SK-N-SH (cell line): ENCODE measurements at regions not wholly inside any gene's neighbourhood (a gene's known extent, or its start where the extent isn't known, plus 50 kb on each side); places are given as distances from the start of the nearest gene placed in this dataset.

Experiments used
- CTCF ChIA-PET: fragments of 300-600, 350-600 bp; formaldehyde crosslinking; extraction: SDS; loops from one replicate; lab custom pipeline; 2021; lab: Yijun Ruan, JAX
- POLR2A ChIA-PET: fragments of 350-600 bp; sonication (Branson Sonifier 250); formaldehyde crosslinking; extraction: SDS; loops from one replicate; lab custom pipeline; 2020; ENCODE audit warnings: antibody characterized with exemption, inconsistent platforms; lab: Yijun Ruan, JAX
- DNase-seq: peaks from one replicate; pipeline ENCODE4 v3.0.0; 2012
- H2AFZ ChIP-seq: fragments of 200-600 bp; sonication (generic); 2 replicates; pipeline ENCODE4 v1.8.1; 2016; ENCODE audit warnings: antibody characterized with exemption, mild to moderate bottlenecking, low read depth
- H3F3A ChIP-seq: fragments of 200-600 bp; sonication (generic); replicated peaks from 2 replicates; pipeline ENCODE3; 2016; ENCODE audit warnings: antibody characterized with exemption, mild to moderate bottlenecking; ENCODE audit not compliant: insufficient read depth
- H3K27ac ChIP-seq, 2 experiments: fragments of 200-500 bp in 1 of 2; fragments of 200-600 bp in 1 of 2; sonication (Bioruptor generic) in 1 of 2; sonication (generic), shearing (Covaris generic) in 1 of 2; 2 replicates each; pipeline versions ENCODE4 v1.5.1 to v1.6.1; 2014 to 2016; ENCODE audit warnings: low read depth in 2 of 2, inconsistent platforms in 1 of 2, low read length in 1 of 2, mild to moderate bottlenecking in 1 of 2, mixed read lengths in 1 of 2
- H3K27me3 ChIP-seq: fragments of 200-600 bp; sonication (generic), shearing (Covaris generic); 2 replicates; pipeline ENCODE4 v1.6.1; 2016; ENCODE audit warnings: mixed run types; ENCODE audit not compliant: insufficient read depth
- H3K36me3 ChIP-seq, 2 experiments: fragments of 200-500 bp in 1 of 2; fragments of 200-600 bp in 1 of 2; sonication (Bioruptor generic) in 1 of 2; sonication (generic) in 1 of 2; replicated peaks in 1 of 2; 2 replicates each; pipeline versions ENCODE3 to v1.5.1; 2014 to 2016; ENCODE audit warnings: low read length in 1 of 2, mild to moderate bottlenecking in 1 of 2; ENCODE audit not compliant: insufficient read depth in 2 of 2, control insufficient read depth in 1 of 2
- H3K4me1 ChIP-seq, 2 experiments: fragments of 200-500 bp in 1 of 2; fragments of 200-600 bp in 1 of 2; sonication (Bioruptor generic) in 1 of 2; sonication (generic), shearing (Covaris generic) in 1 of 2; 2 replicates each; pipeline versions ENCODE4 v1.5.1 to v1.6.1; 2014 to 2016; ENCODE audit warnings: low read depth in 1 of 2, low read length in 1 of 2, mixed run types in 1 of 2; ENCODE audit not compliant: insufficient read depth in 2 of 2, control insufficient read depth in 1 of 2
- H3K4me2 ChIP-seq: fragments of 200-600 bp; sonication (generic), shearing (Covaris generic); 2 replicates; pipeline ENCODE4 v1.6.1; 2017; ENCODE audit warnings: mixed run types
- H3K4me3 ChIP-seq, 2 experiments: fragments of 200-500 bp in 1 of 2; fragments of 200-600 bp in 1 of 2; sonication (Bioruptor generic) in 1 of 2; sonication (generic), shearing (Covaris generic) in 1 of 2; 2 replicates each; pipeline versions ENCODE4 v1.5.1 to v1.8.1; 2014 to 2016; ENCODE audit warnings: low read depth in 2 of 2, inconsistent platforms in 1 of 2, low read length in 1 of 2, mild to moderate bottlenecking in 1 of 2, mixed read lengths in 1 of 2, moderate library complexity in 1 of 2
- H3K79me2 ChIP-seq: fragments of 200-600 bp; sonication (generic); 2 replicates; pipeline ENCODE4 v1.8.1; 2017; ENCODE audit warnings: mild to moderate bottlenecking; ENCODE audit not compliant: insufficient read depth
- H3K9ac ChIP-seq: fragments of 200-600 bp; sonication (generic); 2 replicates; pipeline ENCODE4 v1.6.1; 2017; ENCODE audit warnings: mixed run types
- H3K9me2 ChIP-seq: fragments of 200-600 bp; sonication (generic); 2 replicates; pipeline ENCODE4 v1.6.1; 2017; ENCODE audit warnings: mixed run types
- H3K9me3 ChIP-seq: fragments of 200-600 bp; sonication (generic); 2 replicates; pipeline ENCODE4 v1.6.1; 2017; ENCODE audit warnings: mixed run types, mild to moderate bottlenecking, moderate library complexity
- H4K20me1 ChIP-seq: fragments of 200-600 bp; sonication (generic); 2 replicates; pipeline ENCODE4 v1.6.1; 2017; ENCODE audit warnings: mild to moderate bottlenecking, mixed run types; ENCODE audit not compliant: insufficient read depth
- EP300 ChIP-seq, 2 experiments: IDR thresholded peaks; 2 replicates each; pipeline versions ENCODE4 v1.4.0 to v1.6.1; 2012; ENCODE audit warnings: borderline replicate concordance in 1 of 2, low read depth in 1 of 2, low read length in 1 of 2
- EZH2phosphoT487 ChIP-seq: fragments of 200-600 bp; sonication (generic); IDR thresholded peaks from 2 replicates; pipeline ENCODE4 v1.6.1; 2017; ENCODE audit warnings: low read depth, mixed run types, mild to moderate bottlenecking, antibody characterized with exemption, moderate library complexity, borderline replicate concordance
- FOSL2 ChIP-seq: IDR thresholded peaks from 2 replicates; pipeline ENCODE4 v1.4.0; 2012; ENCODE audit warnings: low read depth, mild to moderate bottlenecking, moderate library complexity, borderline replicate concordance
- NFIC ChIP-seq: IDR thresholded peaks from 2 replicates; pipeline ENCODE4 v1.4.0; 2012; ENCODE audit warnings: borderline replicate concordance
- PBX3 ChIP-seq: IDR thresholded peaks from 2 replicates; pipeline ENCODE4; 2012
- REST ChIP-seq: IDR thresholded peaks from 2 replicates; pipeline ENCODE4 v1.6.1; 2012; ENCODE audit warnings: mild to moderate bottlenecking, low read depth, low read length, moderate library complexity
- RFX5 ChIP-seq: IDR thresholded peaks from 2 replicates; pipeline ENCODE4 v1.6.1; 2012; ENCODE audit warnings: mild to moderate bottlenecking, improper control_type of control experiment, low read length
- SIN3A ChIP-seq: IDR thresholded peaks from 2 replicates; pipeline ENCODE4 v1.6.1; 2012; ENCODE audit warnings: low read depth, mild to moderate bottlenecking, low read length, moderate library complexity, borderline replicate concordance
- TAF1 ChIP-seq: IDR thresholded peaks from 2 replicates; pipeline ENCODE4 v1.6.1; 2012; ENCODE audit warnings: low read depth, mild to moderate bottlenecking, low read length, moderate library complexity, borderline replicate concordance
- TEAD4 ChIP-seq: IDR thresholded peaks from 2 replicates; pipeline ENCODE4 v1.4.0; 2012; ENCODE audit warnings: mild to moderate bottlenecking, borderline replicate concordance; ENCODE audit not compliant: insufficient read depth
- USF2 ChIP-seq: fragments of 150-350 bp; IDR thresholded peaks from 2 replicates; pipeline ENCODE4 v1.6.1; 2017; ENCODE audit warnings: antibody characterized with exemption, low read length, low read depth, borderline replicate concordance
- WGBS: methylation state at CpG from one replicate; pipeline ENCODE4 v1.1.6; 2017; ENCODE audit warnings: low lambda C conversion rate; 5-methylcytosine and 5-hydroxymethylcytosine counted together

GRCh38 chr5:154534457-154535050 is 56.5 kb upstream of the HAND1 start:
- Histone ChIP-seq H3K27ac (no peak overlapping the region), H3K9ac (no peak overlapping the region), H3K79me2 (no peaks in the 10 kb centered on the region), H3K9me3 (no peaks in the 10 kb centered on the region), H3K9me2 (no peaks in the 10 kb centered on the region), H4K20me1 (no peaks in the 10 kb centered on the region), H3K27me3 (no peaks in the 10 kb centered on the region), H3K36me3 (no peaks in the 10 kb centered on the region), H3K4me3 (no peak overlapping the region), H2AFZ (no peak overlapping the region), H3F3A (no peaks in the 10 kb centered on the region), H3K4me2 (no peak overlapping the region), H3K4me1 (peaks cover 0 to 3% of the 10 kb centered on the region in 2 experiments; a peak in 1 of 4 replicates)
- WGBS: 65% methylated on average over 12 of the region's 12 CpGs
- TF ChIP-seq FOSL2 (no peak), SIN3A (no peak), TEAD4 (no peak), TAF1 (no peak), USF2 (no peak), RFX5 (no peak), NFIC (no peak), PBX3 (no peak), EP300 (IDR thresholded peaks at IDR 0.05; ENCODE audit: borderline replicate concordance in 1 of 2, low read depth in 1 of 2, low read length in 1 of 2) (no peak), REST (no peak), EZH2phosphoT487 (no peak)
- CTCF ChIA-PET: interaction anchor here (1.4 to 6.8 kb wide), 3 partner anchors 10 to 15 kb away, joined by 3 to 47 read pairs (median 6); no protein-coding TSS in a partner anchor
- no peak for DNase-seq
- POLR2A ChIA-PET: interaction anchor here (1.2 kb wide), 1 partner anchor 57 kb away, joined by 3 read pairs; the partner anchor contains the start of gene HAND1
